HG03439 (cell line): ENCODE measurements at regions not wholly inside any gene's neighbourhood (a gene's known extent, or its start where the extent isn't known, plus 50 kb on each side); places are given as distances from the start of the nearest gene placed in this dataset.

Source experiments
- ATAC-seq: cut with Tn5 transposase; IDR thresholded peaks from one replicate; pipeline ENCODE4 v1.9.1; 2021; ENCODE audit warnings: mild to moderate bottlenecking, moderate library complexity; ENCODE audit not compliant: unreplicated experiment

GRCh38 chr2:206368484-206368883 is 74.8 kb upstream of the ADAM23 start:
- ATAC-seq = no peak

- ATAC-seq = no peak
These were observed 74.3 kb upstream of the ADAM23 start for GRCh38 chr2:206368933-206369569.

GRCh38 chr2:206375956-206376355 is 67.4 kb upstream of the ADAM23 start:
- ATAC-seq = no peak

GRCh38 chr2:206378835-206379234 is 64.5 kb upstream of the ADAM23 start:
- ATAC-seq = no peak

GRCh38 chr2:206379266-206379665 is 64.1 kb upstream of the ADAM23 start:
- no peak for ATAC-seq

- no peak for ATAC-seq
These were observed 63.4 kb upstream of the ADAM23 start for GRCh38 chr2:206379886-206380285.

GRCh38 chr2:206381881-206382280 is 61.5 kb upstream of the ADAM23 start:
- no peak for ATAC-seq

- ATAC-seq = no peak
These were observed 59.7 kb upstream of the ADAM23 start for GRCh38 chr2:206383669-206384068.

- no peak for ATAC-seq
These were observed 55.5 kb upstream of the ADAM23 start for GRCh38 chr2:206387808-206388207.

GRCh38 chr2:206388698-206389097 is 54.6 kb upstream of the ADAM23 start:
- no peak for ATAC-seq

GRCh38 chr2:206389164-206389563 is 54.2 kb upstream of the ADAM23 start:
- no peak for ATAC-seq

- ATAC-seq = no peak
These were observed 53.2 kb upstream of the ADAM23 start for GRCh38 chr2:206390181-206390580.

- ATAC-seq = peak; percentile 92
These were observed 51.2 kb upstream of the ADAM23 start for GRCh38 chr2:206392118-206392517.
